HFF-Myc (cell line): ENCODE measurements at regions not wholly inside any gene's neighbourhood (a gene's known extent, or its start where the extent isn't known, plus 50 kb on each side); places are given as distances from the start of the nearest gene placed in this dataset.

Source experiments
- DNase-seq: peaks from one replicate; pipeline ENCODE4 v3.0.0-alpha.2; 2011; ENCODE audit warnings: low read depth; ENCODE audit errors: extremely low read depth
- H3K4me3 ChIP-seq: replicated peaks from 2 replicates; pipeline ENCODE4 v1.5.1; 2011; ENCODE audit warnings: low read depth, mild to moderate bottlenecking, control low read depth, low read length
- CTCF ChIP-seq: IDR thresholded peaks from 2 replicates; pipeline ENCODE4 v1.5.1; 2012; ENCODE audit warnings: mild to moderate bottlenecking, low read depth, low read length, control low read depth; ENCODE audit errors: missing control alignments

DNA sequence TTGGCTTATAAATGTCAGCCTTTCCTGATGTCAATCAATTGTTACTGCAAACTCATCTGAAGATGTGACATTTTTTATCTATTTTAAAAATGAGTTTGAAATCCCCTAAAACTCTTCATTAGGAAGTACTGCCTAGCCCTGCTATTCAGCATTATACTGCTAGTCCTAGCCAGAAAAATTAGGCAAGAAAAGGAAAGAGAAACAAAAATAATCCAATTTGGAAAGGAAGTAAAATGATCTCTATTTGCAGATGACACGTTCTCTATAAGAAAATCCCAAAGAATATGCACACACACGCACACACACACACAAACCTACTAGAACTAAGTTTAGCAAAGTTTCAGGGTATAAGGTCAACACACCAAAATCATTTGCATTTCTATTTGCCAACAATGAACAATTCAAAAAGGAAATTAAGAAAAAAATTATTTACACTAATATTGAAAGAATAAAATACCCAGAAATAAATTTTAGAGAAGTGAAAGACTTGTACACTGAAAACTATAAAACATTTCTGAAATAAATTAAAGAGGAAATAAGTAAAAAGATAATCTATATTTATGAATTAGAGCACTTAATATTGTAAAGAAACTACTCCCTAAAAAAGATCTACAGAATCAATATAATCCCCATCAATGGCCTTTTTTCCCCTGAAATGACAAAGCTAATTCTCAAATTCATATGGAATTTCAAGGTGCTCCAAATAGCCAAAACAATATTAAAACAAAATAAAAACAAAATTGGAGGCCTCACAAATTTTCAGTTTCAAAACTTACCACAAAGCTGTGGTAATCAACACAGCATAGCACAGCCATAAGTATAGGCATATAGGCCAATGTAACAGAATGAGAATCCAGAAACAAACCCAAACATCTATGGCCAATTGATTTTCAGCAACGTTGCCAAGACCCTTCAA is 433.7 kb upstream of the TRIB2 start:
- no peak for TF ChIP-seq CTCF
- no peak for DNase-seq
- H3K4me3 ChIP-seq: no peak overlapping the region

DNA sequence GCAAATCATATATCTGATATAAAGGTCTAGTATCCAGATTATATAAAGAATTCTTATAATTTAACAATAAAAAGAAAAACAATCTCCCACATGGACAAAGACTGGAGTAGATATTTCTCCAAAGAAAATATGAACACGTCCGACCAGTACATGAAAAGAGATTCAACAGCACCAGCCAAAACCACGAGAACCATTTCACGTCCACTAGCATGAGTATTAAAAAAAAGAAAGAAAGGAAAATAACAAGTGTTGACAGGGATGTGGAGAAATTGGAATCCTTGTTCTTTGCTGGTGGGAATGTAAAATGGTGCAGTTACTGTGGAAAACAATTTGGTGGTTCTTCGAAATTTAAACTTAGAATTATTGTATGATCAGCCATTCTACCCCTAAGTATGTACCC is 432.7 kb upstream of the TRIB2 start:
- TF ChIP-seq CTCF: no peak
- no peak overlapping the region for H3K4me3 ChIP-seq
- no peak for DNase-seq

GRCh38 chr2:12284487-12284886 is 432.2 kb upstream of the TRIB2 start:
- no peak overlapping the region for H3K4me3 ChIP-seq
- no peak for DNase-seq
- TF ChIP-seq CTCF: no peak

DNA sequence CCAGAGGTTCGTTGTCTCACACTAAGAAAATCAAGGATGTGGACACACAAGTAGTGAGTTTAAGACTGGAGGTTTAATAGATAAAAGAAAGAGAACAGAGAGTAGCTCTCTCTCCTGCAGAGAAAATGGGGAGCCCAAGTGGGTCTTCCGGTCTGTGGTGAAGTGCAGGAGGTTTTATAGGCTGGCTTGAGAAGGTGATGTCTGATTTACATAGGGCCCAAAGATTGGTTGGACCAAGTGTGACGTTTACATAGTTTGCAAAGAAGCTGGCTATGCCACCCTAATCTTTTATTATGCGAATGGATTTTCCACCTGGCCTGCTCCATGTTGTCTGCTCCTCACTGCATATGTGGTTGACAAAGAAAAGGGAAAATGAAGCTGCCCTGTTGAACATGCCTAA is 430.4 kb upstream of the TRIB2 start:
- no peak for DNase-seq
- H3K4me3 ChIP-seq: no peak overlapping the region
- TF ChIP-seq CTCF: no peak

- no peak overlapping the region for H3K4me3 ChIP-seq
- no peak for TF ChIP-seq CTCF
- DNase-seq: no peak
These were observed 429.4 kb upstream of the TRIB2 start for GRCh38 chr2:12287220-12287751.

GRCh38 chr2:12288048-12288447 is 428.7 kb upstream of the TRIB2 start:
- TF ChIP-seq CTCF: no peak
- H3K4me3 ChIP-seq: no peak overlapping the region
- DNase-seq: no peak
